ENCODE measurements at regions not wholly inside any gene's neighbourhood (a gene's known extent, or its start where the extent isn't known, plus 50 kb on each side); places are given as distances from the start of the nearest gene placed in this dataset.

DNA sequence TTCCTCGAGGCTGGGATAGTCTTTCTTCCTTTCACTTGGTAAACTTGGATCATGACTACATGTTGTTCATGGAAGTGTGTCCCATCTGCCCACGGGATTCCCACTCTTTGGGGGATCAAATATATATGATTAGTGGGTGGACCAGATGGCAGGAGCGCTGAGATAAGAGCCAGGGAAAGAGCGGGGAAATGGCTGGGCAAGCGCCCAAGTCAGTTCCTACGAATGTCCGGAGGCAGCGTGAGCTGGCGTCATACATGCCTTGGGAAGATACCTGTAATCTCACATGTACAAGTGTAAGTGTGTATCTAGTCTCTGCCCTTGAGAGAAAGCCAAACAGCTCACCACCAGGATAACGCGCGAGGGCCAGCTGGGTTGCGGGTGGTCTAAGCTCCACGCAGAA, 62.3 kb downstream of the FZD10 start:
- TF ChIP-seq JUNB (CRISPR knock-in tag; IDR thresholded peaks at IDR 0.05; ENCODE audit: borderline replicate concordance): no peak
- no peak for TF ChIP-seq SP1 (IDR thresholded peaks at IDR 0.05)
- no peak for TF ChIP-seq SP1 (CRISPR knock-in tag; IDR thresholded peaks at IDR 0.05)
- TF ChIP-seq, protein P1, sequence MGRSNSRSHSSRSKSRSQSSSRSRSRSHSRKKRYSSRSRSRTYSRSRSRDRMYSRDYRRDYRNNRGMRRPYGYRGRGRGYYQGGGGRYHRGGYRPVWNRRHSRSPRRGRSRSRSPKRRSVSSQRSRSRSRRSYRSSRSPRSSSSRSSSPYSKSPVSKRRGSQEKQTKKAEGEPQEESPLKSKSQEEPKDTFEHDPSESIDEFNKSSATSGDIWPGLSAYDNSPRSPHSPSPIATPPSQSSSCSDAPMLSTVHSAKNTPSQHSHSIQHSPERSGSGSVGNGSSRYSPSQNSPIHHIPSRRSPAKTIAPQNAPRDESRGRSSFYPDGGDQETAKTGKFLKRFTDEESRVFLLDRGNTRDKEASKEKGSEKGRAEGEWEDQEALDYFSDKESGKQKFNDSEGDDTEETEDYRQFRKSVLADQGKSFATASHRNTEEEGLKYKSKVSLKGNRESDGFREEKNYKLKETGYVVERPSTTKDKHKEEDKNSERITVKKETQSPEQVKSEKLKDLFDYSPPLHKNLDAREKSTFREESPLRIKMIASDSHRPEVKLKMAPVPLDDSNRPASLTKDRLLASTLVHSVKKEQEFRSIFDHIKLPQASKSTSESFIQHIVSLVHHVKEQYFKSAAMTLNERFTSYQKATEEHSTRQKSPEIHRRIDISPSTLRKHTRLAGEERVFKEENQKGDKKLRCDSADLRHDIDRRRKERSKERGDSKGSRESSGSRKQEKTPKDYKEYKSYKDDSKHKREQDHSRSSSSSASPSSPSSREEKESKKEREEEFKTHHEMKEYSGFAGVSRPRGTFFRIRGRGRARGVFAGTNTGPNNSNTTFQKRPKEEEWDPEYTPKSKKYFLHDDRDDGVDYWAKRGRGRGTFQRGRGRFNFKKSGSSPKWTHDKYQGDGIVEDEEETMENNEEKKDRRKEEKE (IDR thresholded peaks at IDR 0.05): no peak
- TF ChIP-seq, protein P2, sequence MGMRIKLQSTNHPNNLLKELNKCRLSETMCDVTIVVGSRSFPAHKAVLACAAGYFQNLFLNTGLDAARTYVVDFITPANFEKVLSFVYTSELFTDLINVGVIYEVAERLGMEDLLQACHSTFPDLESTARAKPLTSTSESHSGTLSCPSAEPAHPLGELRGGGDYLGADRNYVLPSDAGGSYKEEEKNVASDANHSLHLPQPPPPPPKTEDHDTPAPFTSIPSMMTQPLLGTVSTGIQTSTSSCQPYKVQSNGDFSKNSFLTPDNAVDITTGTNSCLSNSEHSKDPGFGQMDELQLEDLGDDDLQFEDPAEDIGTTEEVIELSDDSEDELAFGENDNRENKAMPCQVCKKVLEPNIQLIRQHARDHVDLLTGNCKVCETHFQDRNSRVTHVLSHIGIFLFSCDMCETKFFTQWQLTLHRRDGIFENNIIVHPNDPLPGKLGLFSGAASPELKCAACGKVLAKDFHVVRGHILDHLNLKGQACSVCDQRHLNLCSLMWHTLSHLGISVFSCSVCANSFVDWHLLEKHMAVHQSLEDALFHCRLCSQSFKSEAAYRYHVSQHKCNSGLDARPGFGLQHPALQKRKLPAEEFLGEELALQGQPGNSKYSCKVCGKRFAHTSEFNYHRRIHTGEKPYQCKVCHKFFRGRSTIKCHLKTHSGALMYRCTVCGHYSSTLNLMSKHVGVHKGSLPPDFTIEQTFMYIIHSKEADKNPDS (CRISPR knock-in tag; IDR thresholded peaks at IDR 0.05): no peak
